Renal pelvis (tissue), 1 donor: ENCODE measurements at regions not wholly inside any gene's neighbourhood (a gene's known extent, or its start where the extent isn't known, plus 50 kb on each side); places are given as distances from the start of the nearest gene placed in this dataset.

ENCODE experiments used
- DNase-seq: peaks from one replicate; pipeline ENCODE4 v3.0.0-alpha.2; 2013

DNA sequence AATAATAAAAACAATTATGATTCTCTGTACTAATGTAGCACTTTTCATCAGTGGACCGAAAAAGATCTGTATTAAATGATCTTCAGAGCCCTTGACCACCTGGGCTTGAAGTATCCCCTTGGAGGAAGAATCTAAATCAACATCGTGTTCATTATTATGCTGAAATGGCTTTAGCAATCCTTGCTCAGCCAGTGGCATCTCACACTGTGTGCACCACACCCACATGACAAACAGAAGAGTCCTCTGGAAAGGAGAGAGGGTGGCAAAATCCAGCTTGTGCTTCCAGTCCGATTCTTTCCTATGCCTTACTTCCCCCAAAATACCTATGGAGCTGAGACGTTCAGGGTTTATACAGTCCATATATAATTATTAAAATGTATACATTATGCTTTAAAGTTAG lies 318.5 kb upstream of the RUNX1 start:
- DNase-seq: no peak

DNA sequence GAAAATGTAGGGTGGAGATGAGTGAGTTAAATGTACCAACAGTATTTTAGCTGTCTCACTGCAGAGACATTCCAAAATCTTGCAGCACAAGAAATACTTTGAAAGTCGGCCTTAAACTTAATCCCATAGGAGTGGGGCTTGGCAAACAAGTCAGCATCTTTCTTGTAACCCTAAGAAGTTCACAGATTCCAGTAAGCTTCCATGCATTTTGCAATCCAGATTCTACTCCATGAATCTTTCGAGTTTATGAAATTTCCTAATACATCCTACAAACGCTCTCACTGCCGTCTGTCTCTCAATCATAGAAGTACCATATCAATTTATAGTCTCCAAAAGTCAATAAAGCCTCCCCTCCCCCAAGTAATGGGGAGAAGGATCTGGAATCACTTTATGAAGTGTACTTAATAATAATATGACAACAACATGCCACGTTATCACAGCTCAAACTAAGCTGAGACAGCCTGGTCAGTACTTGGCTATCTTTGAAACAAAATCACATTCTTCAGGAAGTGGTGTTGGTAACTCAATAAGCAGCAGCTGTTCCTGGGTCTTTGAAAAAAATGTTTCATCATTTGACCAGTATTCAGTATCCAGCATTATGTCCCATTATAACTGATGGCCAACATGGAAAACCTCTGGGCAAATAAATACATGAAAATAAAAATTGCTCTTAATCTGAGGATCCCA lies 317.4 kb upstream of the RUNX1 start:
- no peak for DNase-seq

DNA sequence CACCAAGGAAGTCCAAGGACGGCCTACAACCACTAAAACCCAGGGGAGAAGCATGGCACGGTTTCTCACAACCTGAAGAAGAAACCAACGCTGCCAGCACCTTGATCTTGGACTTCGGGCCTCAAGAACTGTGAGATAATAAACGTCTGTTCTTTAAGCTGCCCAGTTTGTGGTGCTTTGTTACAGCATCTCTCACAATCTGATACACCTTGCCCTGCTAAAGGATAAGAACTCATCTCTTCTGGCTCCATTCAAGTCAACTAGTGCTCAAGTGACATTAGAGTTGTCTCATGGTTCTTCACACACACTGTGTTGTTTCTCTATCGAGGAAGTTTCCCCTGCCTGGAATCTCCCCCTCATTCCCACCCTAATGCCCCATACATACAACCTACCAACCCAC lies 314.4 kb upstream of the RUNX1 start:
- DNase-seq: no peak

DNA sequence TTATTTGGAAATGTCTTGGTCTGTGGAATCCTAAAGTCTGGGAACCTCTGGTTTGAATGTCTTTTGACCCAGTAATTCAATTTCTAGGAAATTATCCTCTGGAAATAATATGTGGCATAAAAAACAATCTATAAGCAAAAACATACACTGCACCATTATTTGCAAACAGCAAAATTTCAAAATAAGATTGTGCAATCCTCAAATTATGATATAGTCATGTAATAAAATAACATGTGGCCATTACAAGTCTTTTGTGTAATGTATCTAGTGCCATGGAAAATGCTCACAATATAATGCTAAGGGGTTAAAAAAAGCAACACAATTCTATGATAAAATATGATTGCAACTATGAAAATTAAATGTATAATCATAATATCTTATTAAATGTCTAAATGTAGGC lies 312.9 kb upstream of the RUNX1 start:
- DNase-seq: no peak

- DNase-seq: no peak
Measured at GRCh38 chr21:35360870-35361570, 311.9 kb upstream of the RUNX1 start.

DNA sequence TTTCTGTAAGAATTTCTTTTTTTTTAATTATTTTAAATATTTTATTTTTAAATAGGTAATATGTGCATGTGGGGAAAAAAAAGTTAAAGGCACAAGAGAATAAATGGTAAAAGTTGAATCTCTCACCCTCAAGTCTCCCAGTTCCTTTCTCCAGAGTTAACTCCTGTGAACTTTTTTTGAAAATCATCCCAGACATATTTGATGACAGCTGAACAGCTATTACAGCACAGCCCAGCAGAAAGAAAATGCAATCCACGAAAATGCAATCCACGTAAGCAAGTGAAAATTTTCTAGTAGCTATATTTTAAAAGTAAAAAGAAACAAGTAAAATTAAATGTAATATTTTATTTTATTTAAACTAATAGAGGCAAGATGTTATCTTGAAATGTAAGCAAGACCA lies 310.0 kb upstream of the RUNX1 start:
- no peak for DNase-seq

GRCh38 chr21:35358008-35358407 lies 308.9 kb upstream of the RUNX1 start:
- no peak for DNase-seq

DNA sequence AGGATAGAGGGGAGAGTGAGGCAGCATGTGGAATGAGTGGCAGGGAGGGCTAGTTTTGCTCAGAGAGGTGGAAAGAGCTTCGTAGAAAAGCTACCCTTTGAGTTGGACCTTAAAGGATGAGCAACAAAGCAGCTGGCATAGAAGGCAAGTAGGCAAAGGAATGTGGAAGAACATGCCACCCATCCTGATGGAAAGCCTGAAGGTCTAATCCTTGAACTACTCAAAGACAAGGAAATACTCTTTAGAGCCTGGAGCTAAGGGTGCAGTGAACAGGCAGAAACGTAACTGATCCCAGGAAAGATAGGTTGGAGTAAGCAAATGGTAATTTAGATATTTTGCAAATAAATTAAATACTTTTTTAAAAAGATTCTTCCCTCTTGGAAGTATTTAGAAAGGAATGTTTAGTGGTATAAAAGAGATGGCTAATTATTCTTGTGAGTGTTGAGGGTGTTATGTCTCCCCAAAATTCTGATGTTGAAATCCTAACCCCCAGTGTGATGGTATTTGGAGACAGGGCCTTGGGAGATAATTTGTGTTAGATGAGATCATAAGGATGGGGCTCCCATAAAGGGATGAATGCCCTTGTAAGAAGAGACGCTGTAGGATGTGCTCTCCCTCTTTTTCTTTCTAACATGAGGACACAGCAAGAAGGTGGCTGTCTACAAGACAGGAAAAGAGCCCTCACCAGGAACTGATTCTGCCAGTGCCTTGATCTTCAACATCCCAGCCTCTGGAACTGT lies 308.1 kb upstream of the RUNX1 start:
- DNase-seq: no peak

DNA sequence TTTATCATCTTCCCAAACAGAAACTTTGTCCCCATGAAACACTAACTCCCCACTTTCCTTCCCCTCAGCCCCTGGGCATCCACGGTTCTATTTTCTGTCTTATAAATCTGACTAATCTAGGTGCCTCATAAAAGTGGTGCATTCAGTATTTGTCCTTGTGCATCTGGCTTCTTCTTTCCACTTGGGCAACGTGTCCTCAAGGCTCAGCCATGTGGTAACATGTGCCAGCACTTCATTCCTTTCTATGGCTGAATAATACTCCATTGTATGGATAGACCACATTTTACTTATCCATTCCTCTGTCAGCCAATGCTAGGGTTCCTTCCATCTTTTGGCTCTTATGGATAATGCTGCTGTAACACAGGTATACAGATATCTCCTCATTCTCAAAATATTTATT lies 305.0 kb upstream of the RUNX1 start:
- no peak for DNase-seq

GRCh38 chr21:35352793-35353192 lies 303.7 kb upstream of the RUNX1 start:
- no peak for DNase-seq

GRCh38 chr21:35352066-35352770 lies 303.1 kb upstream of the RUNX1 start:
- DNase-seq: no peak

DNA sequence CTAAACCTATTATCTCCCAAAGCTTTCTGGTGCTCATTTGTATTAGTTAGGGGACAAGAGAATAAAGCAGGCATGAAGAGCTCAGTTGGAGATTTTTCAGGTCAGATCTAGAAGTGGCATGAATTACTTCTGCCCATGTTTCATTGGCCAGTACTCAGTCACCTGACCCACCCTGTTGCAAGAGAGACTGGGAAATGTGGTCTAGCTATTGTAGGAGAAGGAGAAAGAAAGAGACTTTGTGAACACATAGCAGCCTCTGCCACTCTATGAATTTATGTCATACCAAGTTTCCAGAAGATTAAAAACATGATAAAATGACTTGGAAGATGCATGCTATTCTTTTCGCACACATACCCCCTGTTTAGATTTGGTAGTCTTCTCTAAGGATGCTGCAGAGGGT lies 302.3 kb upstream of the RUNX1 start:
- no peak for DNase-seq

DNA sequence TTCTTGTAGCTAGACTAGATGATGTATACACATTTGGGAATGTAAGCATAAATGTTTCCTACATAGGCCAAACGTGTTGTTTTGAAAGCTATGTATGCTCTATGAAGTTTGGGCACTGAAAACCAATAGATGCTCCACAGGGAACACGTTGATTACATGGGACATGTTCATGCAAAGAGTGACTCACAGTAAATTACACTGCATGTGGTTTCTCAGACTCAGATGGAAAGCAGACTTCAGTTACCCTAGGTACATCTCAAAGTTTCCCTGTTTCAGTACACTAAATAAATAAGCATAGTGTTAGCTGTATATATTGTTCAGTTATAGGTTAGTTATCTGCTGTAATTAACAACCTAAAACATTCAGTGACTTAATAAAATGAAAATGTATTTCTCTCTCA lies 301.9 kb upstream of the RUNX1 start:
- DNase-seq: no peak

DNA sequence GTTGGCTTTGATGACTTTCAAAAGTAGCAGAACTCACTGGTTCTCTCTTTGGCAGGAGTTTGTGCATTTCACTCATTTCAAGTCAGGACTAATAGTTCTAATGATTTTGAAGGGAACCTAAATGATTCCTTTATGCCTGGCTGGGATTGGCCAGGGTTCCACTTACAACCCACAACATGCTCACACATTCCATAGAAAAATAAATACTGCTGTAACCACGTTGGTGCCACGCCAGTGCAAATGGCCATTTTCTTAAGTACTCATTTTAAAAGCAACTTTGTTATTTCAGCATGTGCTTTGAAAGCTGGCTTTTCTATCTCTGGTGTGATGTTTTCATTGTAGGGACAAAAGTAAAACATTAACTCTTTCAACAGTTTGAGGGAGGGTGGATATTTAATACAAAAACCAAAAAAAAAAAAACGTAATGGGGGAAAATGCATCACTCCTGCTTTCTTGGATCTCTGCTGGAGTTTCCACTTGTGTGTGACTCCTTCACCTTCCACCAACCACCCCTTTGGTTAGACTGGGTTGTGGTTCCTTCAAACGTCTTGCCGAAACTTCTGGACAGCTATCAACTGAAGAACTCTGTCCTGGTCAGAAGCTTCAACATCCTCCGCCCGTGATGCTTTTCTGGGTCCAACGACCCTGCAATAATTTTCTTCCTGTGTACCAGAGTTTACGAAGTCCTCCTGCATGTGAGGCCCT lies 300.4 kb upstream of the RUNX1 start:
- DNase-seq: no peak

GRCh38 chr21:35348686-35349085 lies 299.6 kb upstream of the RUNX1 start:
- DNase-seq: no peak

DNA sequence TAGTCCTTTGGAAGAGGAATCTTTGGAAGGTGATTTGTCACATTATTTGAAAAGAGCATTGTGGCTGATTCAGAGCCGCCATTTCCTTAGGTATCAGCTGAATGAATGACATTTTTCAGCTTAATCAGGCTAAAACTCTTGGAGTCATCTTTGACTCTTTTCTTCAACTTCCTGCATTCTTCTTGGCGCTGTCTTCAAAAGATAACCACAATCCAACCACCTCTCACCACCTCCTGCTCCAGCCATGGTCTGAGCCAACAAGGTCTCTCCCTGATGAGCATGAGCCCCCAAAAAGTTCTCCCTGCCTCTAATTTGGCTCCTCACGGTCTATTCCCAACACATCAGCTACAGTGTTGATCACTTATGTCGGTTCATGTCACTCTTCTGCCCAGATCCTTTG lies 297.6 kb upstream of the RUNX1 start:
- no peak for DNase-seq

DNA sequence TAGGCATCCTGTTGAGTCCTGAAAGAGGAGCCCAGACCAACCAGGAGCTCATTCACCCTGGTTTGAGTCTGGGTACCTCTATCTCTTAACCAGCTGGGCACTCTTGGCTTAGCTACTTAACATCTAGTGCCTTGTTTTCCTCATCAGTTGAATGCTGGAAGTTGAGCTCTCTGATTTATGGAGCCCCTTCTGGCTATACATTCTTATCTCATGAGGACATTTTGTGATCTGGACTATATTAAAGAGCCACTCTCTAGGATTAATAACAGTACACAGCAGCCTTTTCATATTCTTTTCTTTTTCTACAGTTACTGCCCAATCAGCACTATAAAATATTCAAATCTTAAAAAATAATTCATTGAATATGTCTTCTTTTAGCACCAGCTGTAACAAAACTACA lies 296.9 kb upstream of the RUNX1 start:
- no peak for DNase-seq

GRCh38 chr21:35344582-35344981 lies 295.5 kb upstream of the RUNX1 start:
- DNase-seq: no peak

GRCh38 chr21:35343046-35343819 lies 294.1 kb upstream of the RUNX1 start:
- DNase-seq: no peak

DNA sequence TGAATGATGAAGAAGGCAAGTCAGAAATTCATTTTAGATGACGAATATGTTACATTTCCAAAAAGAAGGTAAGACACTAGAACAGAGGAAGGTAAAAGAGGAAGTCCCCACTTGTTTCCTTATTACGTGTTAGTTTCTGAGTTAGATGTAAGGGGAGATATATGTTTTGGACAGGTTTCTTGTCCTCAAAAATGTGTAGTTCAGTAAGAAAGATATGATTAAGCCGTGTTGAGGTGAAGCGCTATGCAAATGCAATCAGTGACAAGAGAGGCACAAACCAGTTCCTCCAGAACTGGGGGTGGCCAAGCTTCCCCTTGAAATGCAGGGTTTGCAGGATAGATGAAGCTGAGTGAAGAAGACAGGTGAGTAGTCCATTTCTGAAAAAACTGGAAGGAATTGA lies 293.3 kb upstream of the RUNX1 start:
- no peak for DNase-seq

DNA sequence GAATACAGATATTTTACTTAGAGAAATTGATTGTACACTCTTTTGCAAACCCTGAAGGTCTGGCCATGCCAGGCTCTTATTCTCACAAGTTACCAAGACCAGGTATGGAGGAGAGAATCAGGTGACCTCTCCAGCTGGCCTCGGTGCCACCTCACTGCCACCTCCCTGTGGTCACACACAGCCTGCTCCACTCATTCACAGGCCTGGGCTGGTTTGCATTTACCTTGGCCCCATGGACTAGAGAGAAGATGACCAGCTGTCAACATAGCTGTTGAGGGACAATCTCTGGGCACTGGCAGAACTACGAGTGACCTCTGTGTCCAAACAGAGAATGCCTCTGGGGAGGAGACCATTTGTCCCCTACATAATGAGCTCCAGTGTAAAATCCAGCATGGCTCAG lies 291.2 kb upstream of the RUNX1 start:
- DNase-seq: no peak
